ENCODE measurements at regions not wholly inside any gene's neighbourhood (a gene's known extent, or its start where the extent isn't known, plus 50 kb on each side); places are given as distances from the start of the nearest gene placed in this dataset.

DNA sequence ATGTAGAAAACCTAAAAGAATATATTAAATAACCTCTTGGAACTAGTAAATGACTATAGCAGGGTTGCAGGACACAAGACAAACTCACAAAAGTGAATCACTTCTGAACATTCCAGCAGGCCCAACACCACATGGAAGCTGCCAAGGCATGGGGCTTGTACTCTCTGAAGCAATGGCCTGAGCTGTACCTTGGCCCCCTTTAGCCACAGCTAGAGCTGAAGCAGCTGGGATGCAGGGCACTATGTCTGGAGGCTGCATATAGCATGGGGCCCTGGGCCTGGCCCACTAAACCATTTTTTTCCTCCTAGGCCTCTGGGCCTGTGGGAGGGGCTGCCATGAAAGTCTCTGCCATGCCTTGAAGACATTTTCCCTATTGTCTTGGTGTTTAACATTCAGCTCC is 1067.3 kb downstream of the LRFN5 start:
- Histone ChIP-seq H3K36me3 (ENCODE audit: control insufficient read depth in 2 of 3, insufficient read depth in 3 of 3, low read length in 3 of 3) (no peaks in the 10 kb centered on the region), H3K27me3 (ENCODE audit: control insufficient read depth, insufficient read depth, low read length) (no peaks in the 10 kb centered on the region), H3K4me3 (ENCODE audit: low read length in 3 of 3) (no peak overlapping the region), H3K9ac (ENCODE audit: low read length in 3 of 3) (no peak overlapping the region), H3K27ac (ENCODE audit: low read depth in 2 of 2, low read length in 2 of 2) (no peak overlapping the region), H3K4me1 (ENCODE audit: control insufficient read depth in 2 of 3, insufficient read depth in 2 of 3, low read depth in 1 of 3, low read length in 3 of 3) (no peaks in the 10 kb centered on the region), H3K9me3 (ENCODE audit: control insufficient read depth in 2 of 3, insufficient read depth in 1 of 3, low read length in 3 of 3) (no peaks in the 10 kb centered on the region)
- FAIRE-seq (no peak), DNase-seq (no peak)
- intact Hi-C loops (cut with DNase I), result no loop called here
- TF ChIP-seq CTCF (IDR thresholded peaks at IDR 0.05; ENCODE audit: borderline replicate concordance, extremely low read depth, insufficient read depth), result no peak

DNA sequence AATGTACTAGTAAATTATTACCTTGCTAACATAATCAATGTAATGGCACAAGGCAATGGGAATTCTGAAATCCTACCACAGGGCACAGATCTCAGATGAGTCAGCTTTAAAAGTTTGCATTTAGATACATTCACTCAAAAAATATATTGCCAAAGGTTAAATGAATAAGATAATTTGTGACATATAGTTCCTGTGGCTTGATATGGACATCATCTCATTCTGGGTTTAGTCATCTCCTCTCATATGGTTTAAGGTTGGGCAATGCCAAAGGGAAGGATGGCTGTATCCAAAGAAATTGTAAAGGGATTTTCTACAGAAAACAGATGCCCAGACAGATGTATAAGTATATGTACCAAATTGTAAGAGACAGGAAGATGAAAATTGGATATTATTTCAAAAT is 1065.0 kb downstream of the LRFN5 start:
- Histone ChIP-seq H3K27me3 (ENCODE audit: control insufficient read depth, insufficient read depth, low read length) (no peaks in the 10 kb centered on the region), H3K4me3 (ENCODE audit: low read length in 3 of 3) (no peak overlapping the region), H3K27ac (ENCODE audit: low read depth in 2 of 2, low read length in 2 of 2) (no peak overlapping the region), H3K9me3 (ENCODE audit: control insufficient read depth in 2 of 3, insufficient read depth in 1 of 3, low read length in 3 of 3) (no peaks in the 10 kb centered on the region), H3K36me3 (ENCODE audit: control insufficient read depth in 2 of 3, insufficient read depth in 3 of 3, low read length in 3 of 3) (no peaks in the 10 kb centered on the region), H3K9ac (ENCODE audit: low read length in 3 of 3) (no peak overlapping the region), H3K4me1 (ENCODE audit: control insufficient read depth in 2 of 3, insufficient read depth in 2 of 3, low read depth in 1 of 3, low read length in 3 of 3) (no peaks in the 10 kb centered on the region)
- TF ChIP-seq CTCF (IDR thresholded peaks at IDR 0.05; ENCODE audit: borderline replicate concordance, extremely low read depth, insufficient read depth), result no peak
- no peak for FAIRE-seq
- intact Hi-C loops (cut with DNase I), result no loop called here
- DNase-seq, result no peak

GRCh38 chr14:42665083-42665482 is 1058.4 kb downstream of the LRFN5 start:
- H3K27ac ChIP-seq (ENCODE audit: low read depth in 2 of 2, low read length in 2 of 2), result no peak overlapping the region
- no peaks in the 10 kb centered on the region for H3K9me3 ChIP-seq (ENCODE audit: control insufficient read depth in 2 of 3, insufficient read depth in 1 of 3, low read length in 3 of 3)
- intact Hi-C loops (cut with DNase I), result no loop called here
- H3K4me3 ChIP-seq (ENCODE audit: low read length in 3 of 3), result no peak overlapping the region
- DNase-seq (peak in 2 of 5 donors; percentile 12 to 13), FAIRE-seq (no peak)
- H3K36me3 ChIP-seq (ENCODE audit: control insufficient read depth in 2 of 3, insufficient read depth in 3 of 3, low read length in 3 of 3), result no peaks in the 10 kb centered on the region
- H3K9ac ChIP-seq (ENCODE audit: low read length in 3 of 3), result no peak overlapping the region
- no peaks in the 10 kb centered on the region for H3K4me1 ChIP-seq (ENCODE audit: control insufficient read depth in 2 of 3, insufficient read depth in 2 of 3, low read depth in 1 of 3, low read length in 3 of 3)
- no peak for TF ChIP-seq CTCF (IDR thresholded peaks at IDR 0.05; ENCODE audit: borderline replicate concordance, extremely low read depth, insufficient read depth)
- H3K27me3 ChIP-seq (ENCODE audit: control insufficient read depth, insufficient read depth, low read length), result no peaks in the 10 kb centered on the region

- intact Hi-C loops (cut with DNase I), result no loop called here
- Histone ChIP-seq H3K27ac (ENCODE audit: low read depth in 2 of 2, low read length in 2 of 2) (no peak overlapping the region), H3K4me3 (ENCODE audit: low read length in 3 of 3) (no peak overlapping the region), H3K36me3 (ENCODE audit: control insufficient read depth in 2 of 3, insufficient read depth in 3 of 3, low read length in 3 of 3) (no peaks in the 10 kb centered on the region), H3K9me3 (ENCODE audit: control insufficient read depth in 2 of 3, insufficient read depth in 1 of 3, low read length in 3 of 3) (no peaks in the 10 kb centered on the region), H3K9ac (ENCODE audit: low read length in 3 of 3) (no peak overlapping the region), H3K27me3 (ENCODE audit: control insufficient read depth, insufficient read depth, low read length) (no peaks in the 10 kb centered on the region), H3K4me1 (ENCODE audit: control insufficient read depth in 2 of 3, insufficient read depth in 2 of 3, low read depth in 1 of 3, low read length in 3 of 3) (no peaks in the 10 kb centered on the region)
- FAIRE-seq (no peak), DNase-seq (no peak)
- no peak for TF ChIP-seq CTCF (IDR thresholded peaks at IDR 0.05; ENCODE audit: borderline replicate concordance, extremely low read depth, insufficient read depth)
Observed at GRCh38 chr14:42664190-42664589, 1057.5 kb downstream of the LRFN5 start.

Data from kidney (tissue), 13 donors.